Posterior vena cava (tissue), 2 donors: ENCODE measurements at regions not wholly inside any gene's neighbourhood (a gene's known extent, or its start where the extent isn't known, plus 50 kb on each side); places are given as distances from the start of the nearest gene placed in this dataset.

Experiments used
- DNase-seq: peaks from one replicate; pipeline ENCODE4 v3.0.0-alpha.2; 2020; ENCODE audit warnings: low spot score
- intact Hi-C, 2 donors: fragments of 100-400 bp; cut with DNase I; formaldehyde crosslinking; loops; one replicate each; pipeline versions ENCODE4 v1.14.1 to v1.14.2; 2022 to 2023
- donor health status: DM: yes; HTN: yes; CAD: no.
- donor health status: DM: yes; HTN: yes; CAD: no.

DNA sequence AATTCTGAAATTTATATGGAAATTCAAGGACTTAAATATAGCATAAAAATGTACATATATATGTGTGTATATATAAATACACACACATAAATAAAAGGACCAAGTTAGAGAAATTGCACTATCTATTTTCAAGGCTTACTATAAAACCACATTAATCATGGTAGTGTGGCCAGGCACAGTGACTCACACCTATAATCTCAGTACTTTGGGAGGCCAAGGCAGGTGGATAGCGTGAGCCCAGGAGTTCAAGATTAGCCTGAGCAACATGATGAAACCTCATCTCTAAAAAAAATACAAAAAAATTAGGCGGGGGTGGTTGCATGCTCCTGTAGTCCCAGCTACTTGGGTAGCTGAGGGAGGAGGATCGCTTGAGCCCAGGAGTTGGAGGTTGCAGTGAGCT lies 171.4 kb upstream of the GORAB start:
- intact Hi-C loops: no loop called here
- no peak for DNase-seq

DNA sequence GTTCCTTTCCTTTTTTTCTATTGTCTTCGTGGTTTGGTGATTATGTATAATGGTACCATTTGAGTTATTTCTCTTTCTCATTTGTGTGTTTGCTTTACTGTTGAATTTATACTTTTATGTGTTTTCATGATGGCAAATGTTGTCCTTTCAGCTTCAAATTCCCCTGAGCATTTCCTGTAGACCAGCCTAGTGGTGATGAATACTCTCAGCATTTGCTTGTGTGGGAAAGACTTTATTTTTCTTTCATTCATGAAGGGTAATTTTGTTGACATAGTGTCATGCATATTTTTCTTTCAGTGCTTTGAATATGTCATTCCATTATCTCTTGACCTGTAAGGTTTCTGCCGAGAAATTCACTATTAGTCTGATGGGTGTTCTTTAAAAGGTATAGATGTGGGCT lies 166.6 kb upstream of the GORAB start:
- no peak for DNase-seq
- intact Hi-C loops: no loop called here

DNA sequence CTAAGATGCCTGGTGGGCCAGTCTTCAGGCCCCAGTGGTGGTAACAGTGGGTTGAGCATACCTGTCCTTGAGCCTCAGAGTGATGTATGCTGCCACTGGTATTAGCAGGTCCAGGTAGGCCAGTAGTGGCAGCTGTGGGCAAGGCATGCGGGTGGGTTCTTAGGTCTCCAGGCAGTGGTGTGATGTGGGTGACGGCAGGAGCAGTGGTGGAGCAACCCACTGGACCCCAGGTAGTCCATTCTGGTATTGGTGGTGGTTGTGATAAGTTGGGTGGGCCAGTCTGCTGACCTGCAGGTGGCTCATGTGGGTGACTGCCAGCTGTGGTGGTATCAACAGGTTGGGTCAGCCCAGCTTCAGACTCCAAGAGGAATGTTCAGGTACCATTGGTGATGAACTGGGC lies 165.0 kb upstream of the GORAB start:
- DNase-seq: peak; percentile 58
- intact Hi-C loops: no loop called here

DNA sequence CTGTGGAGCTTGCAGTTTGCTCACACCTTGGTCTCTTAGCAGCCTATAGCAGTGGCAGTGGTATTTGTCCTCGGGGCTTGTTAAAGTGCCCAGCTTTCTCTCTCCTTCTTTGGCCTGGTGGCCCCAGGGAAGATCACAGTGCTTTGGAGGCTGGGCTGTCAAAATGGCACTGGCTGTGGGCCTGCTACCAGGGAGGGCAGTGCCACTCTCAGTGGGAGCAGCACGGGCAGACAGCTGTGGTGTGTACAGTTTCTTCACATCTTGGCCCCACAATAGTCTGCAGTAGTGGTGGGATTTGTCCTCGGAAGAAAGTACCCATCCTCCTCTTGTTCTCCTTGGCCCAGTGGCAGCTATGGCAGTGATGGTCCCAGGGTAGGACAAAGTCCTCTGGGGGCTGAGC lies 164.4 kb upstream of the GORAB start:
- peak; percentile 53 for DNase-seq
- intact Hi-C loops: no loop called here

DNA sequence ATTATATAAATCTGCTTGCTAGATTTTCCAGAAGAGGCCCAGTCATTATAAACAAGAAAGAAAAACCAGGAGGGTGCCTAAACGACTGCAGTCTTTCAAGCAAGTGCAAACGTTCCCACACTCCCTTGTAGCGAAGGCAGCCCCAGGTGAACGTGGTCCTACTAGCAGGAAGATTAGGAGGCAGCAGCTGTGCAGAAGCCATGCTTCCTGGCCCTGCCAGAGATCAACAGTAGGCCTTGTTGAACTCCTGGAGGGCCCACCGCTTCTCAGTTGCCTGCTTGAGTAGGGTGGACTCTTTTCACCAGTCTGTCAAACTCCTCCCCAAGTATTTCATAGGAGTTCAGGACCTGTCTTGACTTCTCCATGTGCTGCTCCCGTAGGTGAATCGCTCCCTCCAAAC lies 163.0 kb upstream of the GORAB start:
- DNase-seq: peak; percentile 35
- intact Hi-C loops: no loop called here

DNA sequence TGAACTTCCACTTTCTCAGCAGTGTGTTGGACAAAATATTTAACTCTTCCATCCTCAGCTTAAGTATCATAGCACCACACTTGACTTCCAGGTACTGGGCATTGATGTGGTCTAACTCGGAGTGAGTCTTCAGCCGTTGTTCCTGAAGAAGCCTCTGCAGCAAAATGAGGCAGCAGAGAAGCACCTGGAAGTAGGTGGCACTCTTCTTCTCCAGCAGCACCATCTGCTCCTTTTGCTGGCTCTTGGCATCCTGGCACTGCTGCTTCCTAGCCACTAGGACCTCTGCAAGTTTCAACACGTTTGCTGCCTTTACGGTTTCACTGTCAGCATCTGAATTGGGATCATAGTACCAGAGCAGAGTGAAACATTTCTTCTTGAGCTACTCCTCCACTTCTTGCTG lies 162.5 kb upstream of the GORAB start:
- no peak for DNase-seq
- intact Hi-C loops: no loop called here

DNA sequence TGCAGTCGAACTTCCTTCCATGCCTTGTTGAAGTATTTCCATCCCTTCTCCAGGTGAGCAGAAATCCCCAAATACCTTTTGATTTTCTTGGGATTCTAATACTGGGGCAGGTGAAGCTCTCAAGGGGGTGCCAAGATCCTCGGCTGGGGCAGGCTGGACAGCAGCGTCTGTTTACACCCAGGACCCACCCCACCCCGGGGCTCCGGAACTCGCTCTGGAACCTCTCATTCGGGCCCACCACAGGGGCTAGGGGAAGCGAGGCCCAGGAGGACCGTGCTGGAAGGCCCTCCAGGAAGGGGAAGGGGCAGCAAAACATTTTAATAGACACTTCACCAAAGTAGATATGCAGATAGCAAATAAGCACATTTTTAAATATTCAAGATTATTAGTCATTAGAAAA lies 161.9 kb upstream of the GORAB start:
- intact Hi-C loops: no loop called here
- no peak for DNase-seq

DNA sequence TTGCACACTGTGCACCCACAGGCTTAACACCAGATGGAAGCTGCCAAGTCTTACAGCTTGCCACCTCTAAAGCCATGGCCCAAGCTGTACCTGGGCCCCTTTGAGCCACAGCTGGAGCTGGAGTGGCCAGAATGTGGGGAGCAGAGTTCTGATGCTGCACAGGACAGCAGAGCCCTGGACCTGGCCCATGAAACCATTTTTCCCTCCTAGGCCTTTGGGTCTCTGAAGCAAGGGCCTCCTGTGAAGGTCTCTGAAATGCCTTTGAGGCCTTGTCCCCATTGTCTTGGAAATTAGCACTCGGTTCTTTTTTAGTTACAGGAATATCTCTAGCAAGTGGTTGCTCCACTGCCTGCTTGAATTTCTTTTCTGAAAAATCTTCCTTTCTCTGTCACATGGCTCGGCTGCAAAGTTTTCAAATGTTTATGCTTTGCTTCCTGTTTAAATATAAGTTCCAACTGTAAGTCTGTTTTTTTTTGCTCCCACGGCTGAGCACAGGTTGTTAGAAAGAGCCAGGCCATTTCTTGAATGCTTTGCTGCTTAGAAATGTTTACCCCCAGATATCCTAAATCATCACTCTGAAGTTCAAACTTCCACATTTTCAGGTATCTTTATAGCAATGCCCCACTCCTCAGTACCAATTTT lies 156.8 kb upstream of the GORAB start:
- no peak for DNase-seq
- intact Hi-C loops: no loop called here

DNA sequence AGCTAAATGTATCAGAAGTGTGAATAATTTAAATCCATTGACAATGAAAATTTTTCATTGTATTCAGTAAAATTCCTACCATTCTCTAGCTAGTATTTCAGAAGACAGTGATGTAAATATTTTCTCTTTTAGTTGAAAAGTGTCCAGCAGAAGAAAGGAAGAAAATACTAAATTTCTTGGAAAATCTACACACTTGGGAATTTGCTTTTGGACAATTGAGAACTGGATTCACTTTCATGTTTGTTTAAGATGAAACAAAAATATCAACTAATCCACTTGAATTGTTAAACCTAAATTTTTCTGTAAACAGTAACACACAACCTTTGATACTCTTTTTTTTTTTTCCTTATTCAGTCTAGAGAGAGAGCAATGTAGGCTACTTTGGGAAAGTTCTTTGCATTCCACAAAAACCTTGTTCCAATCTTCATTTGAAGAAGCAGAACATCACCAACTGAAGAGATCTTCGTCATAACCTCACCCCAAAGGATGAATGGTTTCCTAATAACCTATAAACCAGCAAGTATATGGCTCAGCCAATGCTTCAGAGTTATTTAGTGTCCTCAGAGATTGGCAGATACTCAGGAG lies 155.1 kb upstream of the GORAB start:
- DNase-seq: no peak
- intact Hi-C loops: no loop called here

DNA sequence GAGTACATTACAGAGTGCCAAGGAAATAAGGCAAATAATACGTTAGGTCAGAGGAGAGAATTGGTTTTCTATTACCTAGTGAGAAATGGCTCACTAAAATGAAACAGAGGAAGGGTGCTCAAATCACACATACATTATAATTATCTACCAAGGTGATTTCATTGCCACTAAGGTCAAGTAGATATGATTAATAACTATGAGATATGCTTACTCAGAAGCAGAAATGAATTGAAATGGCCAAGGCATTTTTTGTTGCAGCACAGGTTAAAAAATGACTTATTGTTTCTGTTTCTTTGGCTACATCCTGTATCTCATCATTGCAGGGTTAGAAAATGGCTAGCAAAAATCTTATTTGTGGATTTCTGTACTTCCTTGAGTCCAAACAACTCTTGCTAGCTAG lies 154.5 kb upstream of the GORAB start:
- DNase-seq: no peak
- intact Hi-C loops: no loop called here

DNA sequence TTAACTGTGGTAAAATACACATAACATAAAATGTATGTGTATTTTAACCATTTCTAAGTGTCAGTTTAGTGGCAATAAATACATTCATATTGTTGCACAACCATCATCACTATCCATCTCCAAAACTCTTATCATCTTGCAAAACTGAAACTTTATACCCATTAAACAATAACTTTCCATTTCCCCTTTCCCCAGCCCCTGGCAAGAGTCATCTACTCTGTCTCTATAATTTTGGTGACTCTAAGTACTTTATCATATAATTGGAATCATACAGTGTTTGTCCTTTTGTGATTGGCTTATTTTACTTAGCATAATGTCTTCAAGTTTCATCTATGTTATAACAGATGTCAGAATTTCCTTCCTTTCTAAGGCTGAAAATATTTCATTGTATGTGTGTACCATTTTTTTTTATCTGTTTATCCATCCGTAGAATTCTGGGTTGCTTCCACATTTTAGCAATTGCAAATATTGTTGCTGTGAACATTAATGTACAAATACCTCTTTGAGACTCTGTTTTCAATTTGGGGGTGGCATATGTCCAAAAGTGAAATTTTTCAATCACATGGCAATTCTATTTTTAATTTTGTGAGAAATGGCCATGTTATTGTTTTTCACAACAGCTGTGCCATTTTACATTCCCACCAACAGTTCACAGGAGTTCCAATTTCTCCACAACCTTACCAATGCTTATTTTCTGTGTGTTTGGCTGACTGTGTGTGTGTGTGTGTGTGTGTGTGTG lies 153.9 kb upstream of the GORAB start:
- DNase-seq: no peak
- intact Hi-C loops: no loop called here

DNA sequence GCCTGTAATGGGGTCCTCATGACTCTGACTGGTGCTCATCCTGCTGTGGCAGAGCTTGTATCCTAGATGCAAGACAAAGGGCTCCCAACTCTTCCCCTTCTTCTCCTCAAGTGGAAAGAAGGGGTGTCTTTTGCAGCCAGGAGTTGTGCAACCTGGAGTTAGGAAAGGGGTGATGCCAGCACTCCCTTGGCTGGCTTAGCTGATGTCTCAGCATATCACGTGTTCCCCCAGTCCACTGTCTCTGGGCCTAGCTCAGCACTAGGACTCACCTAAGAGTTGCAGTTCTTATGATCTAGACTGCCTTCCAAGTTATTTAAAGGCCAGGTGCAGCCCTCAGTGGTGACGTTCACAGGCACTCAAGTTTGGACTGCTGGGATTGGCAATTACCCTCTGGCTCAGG lies 146.2 kb upstream of the GORAB start:
- no peak for DNase-seq
- intact Hi-C loops: no loop called here

DNA sequence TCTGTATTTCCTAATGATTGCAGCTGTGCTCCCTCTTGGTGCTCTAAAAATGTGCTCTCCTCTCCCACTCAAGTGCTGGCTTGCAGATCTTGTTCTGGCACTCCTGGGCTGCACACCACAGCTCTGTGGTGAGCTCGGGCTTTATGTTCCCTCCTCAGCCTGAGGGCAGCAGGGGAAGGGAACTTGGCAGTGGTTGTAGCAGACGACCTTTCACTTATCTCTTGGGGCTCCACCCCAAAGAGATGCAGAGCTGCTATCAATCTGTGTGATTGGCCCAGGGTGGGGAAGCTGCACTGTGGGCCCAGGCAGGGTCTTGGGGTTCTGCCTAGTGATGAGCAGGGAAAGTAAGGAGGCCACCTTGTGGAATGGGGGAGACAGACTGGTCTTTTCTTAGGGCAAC lies 143.5 kb upstream of the GORAB start:
- DNase-seq: no peak
- intact Hi-C loops: no loop called here

DNA sequence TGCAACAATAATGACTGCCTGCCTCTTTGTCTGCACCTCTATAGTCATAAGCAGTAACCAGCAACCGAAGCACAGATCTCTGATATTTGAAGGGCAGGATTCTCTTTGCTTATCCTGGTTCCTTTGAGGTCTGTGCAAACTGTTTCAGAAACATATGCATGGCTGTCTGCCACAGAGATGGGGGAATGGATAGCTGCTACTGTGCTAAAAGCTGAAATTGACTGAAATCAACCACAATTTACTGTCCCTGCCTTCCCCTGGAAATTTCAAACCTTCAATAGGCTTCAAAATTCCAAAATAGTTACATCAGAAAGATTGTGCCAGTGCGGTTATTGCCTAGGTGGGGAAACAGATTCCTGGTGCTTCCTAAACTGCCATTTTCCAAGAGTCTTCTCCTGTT lies 136.8 kb upstream of the GORAB start:
- no peak for DNase-seq
- intact Hi-C loops: no loop called here

DNA sequence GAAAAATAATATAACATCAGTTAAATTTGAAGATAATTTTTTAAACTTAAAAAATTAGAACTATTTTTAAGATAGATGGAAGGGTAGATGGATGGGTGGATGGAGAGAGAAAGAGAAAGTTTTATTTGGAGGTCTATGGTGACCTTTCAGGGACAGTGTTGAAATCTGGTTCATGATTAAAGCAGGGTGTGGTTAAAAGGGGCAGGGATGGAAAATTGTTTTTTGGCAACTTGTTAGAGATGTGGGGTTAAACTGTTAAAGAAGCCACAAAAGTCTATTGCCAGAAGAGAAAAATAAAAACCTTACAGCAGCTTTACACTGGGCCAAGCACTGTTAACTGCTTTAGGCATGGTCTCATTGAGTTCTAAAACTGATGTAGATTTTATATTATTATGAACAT lies 134.9 kb upstream of the GORAB start:
- intact Hi-C loops: no loop called here
- DNase-seq: no peak

DNA sequence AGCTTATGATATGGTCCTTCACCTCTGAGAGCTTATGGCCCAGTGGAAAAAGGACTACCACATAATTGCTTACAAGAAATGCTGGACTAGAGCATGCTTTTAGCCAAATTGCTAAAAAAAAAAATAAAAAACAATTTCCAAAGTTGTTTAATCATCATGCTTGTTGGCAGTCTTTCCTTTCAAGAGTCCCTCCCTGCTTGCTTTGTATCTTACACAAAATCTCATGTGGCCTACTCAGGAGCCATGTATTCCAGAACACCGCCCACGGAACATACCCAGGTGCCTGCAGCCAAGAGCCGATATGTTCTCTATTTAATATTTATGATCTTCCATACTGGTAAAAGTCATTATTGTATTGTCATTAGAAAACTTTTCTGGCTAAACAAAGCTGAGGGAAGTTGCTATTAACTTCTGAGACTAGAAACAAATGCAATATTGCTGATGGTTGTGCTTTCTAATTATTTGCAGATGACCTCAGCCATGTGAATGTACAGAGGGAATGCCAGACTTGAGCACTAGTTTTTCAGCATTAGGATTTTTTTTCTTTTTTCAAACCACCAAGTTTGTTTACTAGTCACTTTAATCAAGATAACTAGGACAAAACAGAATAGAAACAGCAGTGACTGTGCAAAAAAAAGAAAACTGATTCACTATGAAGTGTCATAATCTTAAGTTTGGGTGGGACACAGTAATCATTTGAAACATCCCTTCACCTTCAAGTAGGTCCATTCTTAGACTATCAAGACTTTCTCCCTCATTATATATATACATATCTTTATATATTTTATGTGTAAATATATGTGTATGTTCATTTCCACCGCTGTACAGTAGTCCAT lies 129.3 kb upstream of the GORAB start:
- intact Hi-C loops: no loop called here
- no peak for DNase-seq

DNA sequence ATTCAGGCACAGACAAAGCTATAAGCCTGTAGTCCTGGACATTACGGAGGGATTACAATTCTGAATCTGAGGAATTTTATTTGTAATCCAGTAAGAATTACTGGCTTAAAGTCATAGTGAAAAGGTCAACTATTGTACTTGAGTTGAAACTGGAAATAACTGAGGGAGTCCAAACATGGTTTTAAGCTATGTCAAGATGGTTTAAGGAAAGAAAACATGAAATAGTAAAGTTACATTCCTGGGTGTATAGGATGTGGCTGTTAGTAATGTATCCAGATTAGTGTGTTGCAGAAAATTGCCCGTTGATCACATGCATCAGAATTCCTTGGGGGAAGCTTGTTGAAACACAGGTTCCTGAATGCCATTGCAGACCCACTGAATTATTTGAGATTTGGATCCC lies 124.8 kb upstream of the GORAB start:
- no peak for DNase-seq
- intact Hi-C loops: no loop called here

DNA sequence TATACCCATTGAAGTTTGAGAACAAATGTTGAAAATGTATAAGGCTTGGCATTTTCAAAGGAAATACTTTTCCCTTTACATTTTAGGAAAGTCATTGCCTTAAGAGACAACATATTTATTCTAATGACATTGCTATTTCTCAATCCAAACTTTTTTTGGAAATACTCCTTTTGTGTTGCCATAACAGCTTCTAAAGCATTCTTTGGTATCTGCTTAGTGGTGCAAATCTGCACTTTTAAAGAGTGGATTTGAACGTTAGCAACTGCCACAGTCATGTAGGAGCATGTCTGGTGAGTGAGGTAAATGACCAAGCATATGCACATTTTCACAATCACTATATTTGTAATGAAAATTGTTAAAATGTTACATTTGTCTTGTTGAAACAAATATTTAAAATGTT lies 124.4 kb upstream of the GORAB start:
- DNase-seq: no peak
- intact Hi-C loops: no loop called here

DNA sequence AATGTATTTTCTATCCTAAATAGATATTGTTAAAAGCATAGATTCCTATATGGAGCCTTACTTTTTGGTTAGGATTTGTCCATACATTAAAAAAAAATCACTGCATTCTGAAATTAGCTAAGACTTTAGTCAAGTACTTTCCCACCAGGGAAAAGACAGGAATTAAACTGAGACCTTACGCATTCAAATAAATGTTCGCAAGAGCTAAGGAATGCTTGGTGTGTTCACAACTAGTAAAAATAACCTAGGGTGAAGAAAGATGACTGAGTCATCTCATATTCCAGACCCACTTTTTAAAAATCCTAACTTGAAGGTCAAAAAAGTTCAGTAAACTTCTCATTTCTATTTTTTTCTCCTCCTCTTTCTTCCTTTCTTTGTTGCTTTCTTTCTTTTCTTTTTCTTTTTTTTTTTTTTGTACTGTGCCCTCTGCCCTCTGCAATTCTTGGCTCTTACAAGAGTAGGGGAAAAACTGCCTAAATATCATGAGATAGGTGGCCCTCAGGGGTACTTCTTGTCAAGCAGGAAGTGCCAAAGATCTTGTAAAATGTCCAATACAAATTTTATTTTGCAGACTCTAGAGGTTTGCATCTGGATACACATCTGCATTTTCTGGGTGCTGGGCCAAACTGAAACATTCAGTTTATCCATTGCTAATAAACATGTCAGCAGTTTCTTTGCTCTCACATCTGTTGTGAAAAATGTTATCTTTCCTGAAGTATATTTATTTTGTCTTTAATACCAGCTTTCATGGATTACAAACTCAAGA lies 121.4 kb upstream of the GORAB start:
- intact Hi-C loops: no loop called here

More for the DNA sequence above, 121.4 kb upstream of the GORAB start:
- DNase-seq: no peak
